ENCODE measurements at regions not wholly inside any gene's neighbourhood (a gene's known extent, or its start where the extent isn't known, plus 50 kb on each side); places are given as distances from the start of the nearest gene placed in this dataset.

DNA sequence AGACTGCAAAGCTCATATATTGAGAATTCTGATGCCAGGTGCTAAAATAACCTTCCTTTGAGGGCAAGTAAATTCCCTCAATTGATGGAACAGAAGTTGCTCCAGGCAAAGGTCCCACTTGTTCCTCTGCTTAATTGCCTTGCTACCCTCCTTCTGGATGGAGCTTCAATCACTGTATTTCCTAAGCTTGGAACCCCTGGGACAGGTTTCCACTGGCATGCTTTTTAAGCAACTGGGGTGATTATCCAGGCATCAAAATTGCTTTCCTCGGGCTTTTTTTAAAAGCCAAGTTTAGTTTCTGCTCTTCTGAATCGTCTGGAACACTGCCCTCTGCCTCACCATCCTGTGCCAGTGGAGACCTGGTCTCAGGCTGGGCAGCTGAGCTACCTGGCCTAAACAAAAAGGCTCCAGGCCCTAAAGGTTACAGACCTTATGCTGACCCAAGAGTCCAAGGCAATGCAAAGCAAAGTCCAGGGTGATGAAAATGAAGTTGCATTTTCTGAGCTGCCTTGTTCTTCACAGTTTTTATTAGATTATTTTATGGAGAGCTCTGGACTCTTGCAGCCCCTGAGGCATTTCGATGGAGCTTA is 167.9 kb upstream of the CD180 start:
- no peak overlapping the region for H3K4me3 ChIP-seq (ENCODE audit: low read depth, low read length)
- no peak for DNase-seq (ENCODE audit: low read depth)
- no peak for TF ChIP-seq CTCF (IDR thresholded peaks at IDR 0.05; ENCODE audit: insufficient read depth, low read length)

DNA sequence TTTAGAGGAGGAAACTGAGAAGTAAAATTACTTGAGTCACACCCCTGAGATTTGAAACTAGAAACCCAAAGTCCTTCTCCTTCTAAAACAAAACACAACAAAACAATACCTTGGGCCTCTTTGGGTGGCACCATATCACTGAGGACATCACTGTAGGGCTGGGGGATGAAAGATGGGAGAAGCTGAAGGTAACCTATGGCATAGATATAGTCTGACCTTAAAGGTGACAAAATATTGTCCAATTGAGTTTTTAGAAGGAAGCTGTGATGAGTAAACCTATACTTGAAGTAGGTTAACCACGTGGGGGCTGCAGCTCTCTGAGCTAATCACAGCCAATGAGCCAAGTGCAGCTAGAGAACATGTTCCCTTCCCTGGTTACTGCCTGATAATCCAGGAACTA is 167.4 kb upstream of the CD180 start:
- H3K4me3 ChIP-seq (ENCODE audit: low read depth, low read length) = no peak overlapping the region
- no peak for TF ChIP-seq CTCF (IDR thresholded peaks at IDR 0.05; ENCODE audit: insufficient read depth, low read length)
- DNase-seq (ENCODE audit: low read depth) = no peak

DNA sequence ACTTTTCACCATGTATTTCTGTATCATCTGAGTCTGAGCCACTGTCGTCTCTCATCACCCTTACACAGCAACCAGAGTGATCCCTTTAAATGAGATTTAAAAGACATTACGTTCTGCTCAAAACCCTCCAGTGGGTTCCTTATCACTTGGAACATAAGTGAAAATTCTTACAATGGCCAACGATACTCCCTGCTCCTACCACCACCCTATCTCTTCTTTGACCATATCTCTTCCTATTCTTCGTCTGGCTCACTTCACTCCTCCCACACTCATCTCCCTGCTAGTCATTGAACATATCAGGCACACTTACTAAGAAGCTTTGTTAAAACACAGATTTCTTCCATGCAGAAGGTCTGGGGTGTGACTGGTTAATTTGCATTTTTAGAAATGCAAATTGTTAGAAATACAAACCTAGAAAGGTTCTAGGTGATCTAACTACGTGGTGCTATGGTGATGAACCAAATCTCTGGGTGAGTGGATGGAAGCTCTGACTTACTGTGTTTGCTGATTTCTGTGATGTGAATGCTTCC is 166.6 kb upstream of the CD180 start:
- no peak overlapping the region for H3K4me3 ChIP-seq (ENCODE audit: low read depth, low read length)
- DNase-seq (ENCODE audit: low read depth) = no peak
- TF ChIP-seq CTCF (IDR thresholded peaks at IDR 0.05; ENCODE audit: insufficient read depth, low read length) = no peak

GRCh38 chr5:67361932-67362729 is 165.5 kb upstream of the CD180 start:
- H3K4me3 ChIP-seq (ENCODE audit: low read depth, low read length) = no peak overlapping the region
- no peak for TF ChIP-seq CTCF (IDR thresholded peaks at IDR 0.05; ENCODE audit: insufficient read depth, low read length)
- DNase-seq (ENCODE audit: low read depth) = peak; percentile 62

GRCh38 chr5:67360047-67360446 is 163.4 kb upstream of the CD180 start:
- H3K4me3 ChIP-seq (ENCODE audit: low read depth, low read length) = no peak overlapping the region
- DNase-seq (ENCODE audit: low read depth) = peak; percentile 7
- TF ChIP-seq CTCF (IDR thresholded peaks at IDR 0.05; ENCODE audit: insufficient read depth, low read length) = no peak

- no peak for DNase-seq (ENCODE audit: low read depth)
- TF ChIP-seq CTCF (IDR thresholded peaks at IDR 0.05; ENCODE audit: insufficient read depth, low read length) = no peak
Measured at GRCh38 chr5:67358186-67358585, 161.6 kb upstream of the CD180 start.

More at GRCh38 chr5:67358186-67358585, 161.6 kb upstream of the CD180 start:
- no peak overlapping the region for H3K4me3 ChIP-seq (ENCODE audit: low read depth, low read length)

Data from fibroblast of the aortic adventitia (primary cell).